GM18909 (cell line): ENCODE measurements at regions not wholly inside any gene's neighbourhood (a gene's known extent, or its start where the extent isn't known, plus 50 kb on each side); places are given as distances from the start of the nearest gene placed in this dataset.

Source experiments
- ATAC-seq: cut with Tn5 transposase; IDR thresholded peaks from one replicate; pipeline ENCODE4 v1.9.1; 2021; ENCODE audit warnings: mild to moderate bottlenecking; ENCODE audit not compliant: unreplicated experiment, poor library complexity

- no peak for ATAC-seq
Measured at GRCh38 chr3:25029820-25030219, 398.2 kb upstream of the RARB start.

- ATAC-seq = no peak
Measured at GRCh38 chr3:25032344-25032743, 395.7 kb upstream of the RARB start.

- ATAC-seq = peak; percentile 81
Measured at GRCh38 chr3:25033407-25034029, 394.5 kb upstream of the RARB start.

GRCh38 chr3:25035526-25035925 lies 392.5 kb upstream of the RARB start:
- no peak for ATAC-seq

GRCh38 chr3:25036633-25037032 lies 391.4 kb upstream of the RARB start:
- no peak for ATAC-seq

GRCh38 chr3:25037049-25037547 lies 391.0 kb upstream of the RARB start:
- no peak for ATAC-seq

GRCh38 chr3:25038271-25038670 lies 389.8 kb upstream of the RARB start:
- ATAC-seq = no peak

GRCh38 chr3:25038922-25039321 lies 389.1 kb upstream of the RARB start:
- ATAC-seq = no peak

GRCh38 chr3:25040748-25041147 lies 387.3 kb upstream of the RARB start:
- ATAC-seq = no peak

GRCh38 chr3:25041871-25042584 lies 386.0 kb upstream of the RARB start:
- no peak for ATAC-seq

- no peak for ATAC-seq
Measured at GRCh38 chr3:25043177-25043576, 384.9 kb upstream of the RARB start.

GRCh38 chr3:25043749-25044148 lies 384.3 kb upstream of the RARB start:
- ATAC-seq = no peak

- ATAC-seq = no peak
Measured at GRCh38 chr3:25044762-25045710, 383.0 kb upstream of the RARB start.

- no peak for ATAC-seq
Measured at GRCh38 chr3:25046911-25047771, 380.9 kb upstream of the RARB start.

GRCh38 chr3:25049304-25049703 lies 378.8 kb upstream of the RARB start:
- ATAC-seq = no peak

- no peak for ATAC-seq
Measured at GRCh38 chr3:25053360-25053759, 374.7 kb upstream of the RARB start.

GRCh38 chr3:25056036-25056755 lies 371.9 kb upstream of the RARB start:
- no peak for ATAC-seq

GRCh38 chr3:25056803-25057351 lies 371.2 kb upstream of the RARB start:
- no peak for ATAC-seq

- no peak for ATAC-seq
Measured at GRCh38 chr3:25057379-25057778, 370.7 kb upstream of the RARB start.
